Osteocyte (in vitro differentiated cells): ENCODE measurements at regions not wholly inside any gene's neighbourhood (a gene's known extent, or its start where the extent isn't known, plus 50 kb on each side); places are given as distances from the start of the nearest gene placed in this dataset.

ENCODE experiments used
- DNase-seq: peaks from one replicate; pipeline ENCODE4 v3.0.0; 2021; ENCODE audit warnings: mixed read lengths; ENCODE audit not compliant: unreplicated experiment; ENCODE audit errors: extremely low spot score
- H3K27ac Mint-ChIP-seq: one replicate; pipeline ENCODE4 v1.8.0; 2021; ENCODE audit warnings: mild to moderate bottlenecking, mixed read lengths; ENCODE audit not compliant: unreplicated experiment
- H3K27me3 Mint-ChIP-seq: one replicate; pipeline ENCODE4 v1.8.0; 2021; ENCODE audit warnings: mixed read lengths; ENCODE audit not compliant: unreplicated experiment
- H3K36me3 Mint-ChIP-seq: one replicate; pipeline ENCODE4 v1.8.0; 2021; ENCODE audit warnings: mixed read lengths; ENCODE audit not compliant: unreplicated experiment
- H3K4me1 Mint-ChIP-seq: one replicate; pipeline ENCODE4 v1.8.0; 2021; ENCODE audit warnings: mixed read lengths; ENCODE audit not compliant: unreplicated experiment
- H3K4me3 Mint-ChIP-seq: one replicate; pipeline ENCODE4 v1.8.0; 2021; ENCODE audit warnings: mild to moderate bottlenecking, moderate library complexity, mixed read lengths; ENCODE audit not compliant: unreplicated experiment
- H3K9me3 Mint-ChIP-seq: one replicate; pipeline ENCODE4 v1.8.0; 2021; ENCODE audit warnings: mixed read lengths; ENCODE audit not compliant: unreplicated experiment
- TF ChIP-seq, protein P1 (sequence below): fragments of 200-600 bp; sonication (generic); IDR thresholded peaks from 2 replicates; pipeline ENCODE4 v1.5.0; 2021; ENCODE audit warnings: antibody characterized with exemption, mild to moderate bottlenecking, moderate library complexity

GRCh38 chr4:66606215-66606614 lies 935.9 kb upstream of the EPHA5 start:
- H3K27ac Mint-ChIP-seq: peak overlapping the region; percentile 29
- peaks cover 46% of the 10 kb centered on the region for H3K4me1 Mint-ChIP-seq
- no peaks in the 10 kb centered on the region for H3K27me3 Mint-ChIP-seq
- peaks cover 2% of the 10 kb centered on the region for H3K36me3 Mint-ChIP-seq
- TF ChIP-seq, protein P1, sequence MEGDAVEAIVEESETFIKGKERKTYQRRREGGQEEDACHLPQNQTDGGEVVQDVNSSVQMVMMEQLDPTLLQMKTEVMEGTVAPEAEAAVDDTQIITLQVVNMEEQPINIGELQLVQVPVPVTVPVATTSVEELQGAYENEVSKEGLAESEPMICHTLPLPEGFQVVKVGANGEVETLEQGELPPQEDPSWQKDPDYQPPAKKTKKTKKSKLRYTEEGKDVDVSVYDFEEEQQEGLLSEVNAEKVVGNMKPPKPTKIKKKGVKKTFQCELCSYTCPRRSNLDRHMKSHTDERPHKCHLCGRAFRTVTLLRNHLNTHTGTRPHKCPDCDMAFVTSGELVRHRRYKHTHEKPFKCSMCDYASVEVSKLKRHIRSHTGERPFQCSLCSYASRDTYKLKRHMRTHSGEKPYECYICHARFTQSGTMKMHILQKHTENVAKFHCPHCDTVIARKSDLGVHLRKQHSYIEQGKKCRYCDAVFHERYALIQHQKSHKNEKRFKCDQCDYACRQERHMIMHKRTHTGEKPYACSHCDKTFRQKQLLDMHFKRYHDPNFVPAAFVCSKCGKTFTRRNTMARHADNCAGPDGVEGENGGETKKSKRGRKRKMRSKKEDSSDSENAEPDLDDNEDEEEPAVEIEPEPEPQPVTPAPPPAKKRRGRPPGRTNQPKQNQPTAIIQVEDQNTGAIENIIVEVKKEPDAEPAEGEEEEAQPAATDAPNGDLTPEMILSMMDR: no peak
- no peak for DNase-seq
- H3K9me3 Mint-ChIP-seq: peaks cover 6% of the 10 kb centered on the region
- H3K4me3 Mint-ChIP-seq: no peak overlapping the region

GRCh38 chr4:66604192-66604591 lies 933.9 kb upstream of the EPHA5 start:
- Mint-ChIP-seq H3K4me3 (no peak overlapping the region), H3K9me3 (peaks cover 6% of the 10 kb centered on the region), H3K27ac (peak overlapping the region; percentile 24), H3K36me3 (peaks cover 2% of the 10 kb centered on the region), H3K27me3 (no peaks in the 10 kb centered on the region), H3K4me1 (peaks cover 32% of the 10 kb centered on the region)
- no peak for DNase-seq
- TF ChIP-seq, protein P1: no peak

GRCh38 chr4:66602622-66603021 lies 932.3 kb upstream of the EPHA5 start:
- TF ChIP-seq, protein P1: no peak

DNA sequence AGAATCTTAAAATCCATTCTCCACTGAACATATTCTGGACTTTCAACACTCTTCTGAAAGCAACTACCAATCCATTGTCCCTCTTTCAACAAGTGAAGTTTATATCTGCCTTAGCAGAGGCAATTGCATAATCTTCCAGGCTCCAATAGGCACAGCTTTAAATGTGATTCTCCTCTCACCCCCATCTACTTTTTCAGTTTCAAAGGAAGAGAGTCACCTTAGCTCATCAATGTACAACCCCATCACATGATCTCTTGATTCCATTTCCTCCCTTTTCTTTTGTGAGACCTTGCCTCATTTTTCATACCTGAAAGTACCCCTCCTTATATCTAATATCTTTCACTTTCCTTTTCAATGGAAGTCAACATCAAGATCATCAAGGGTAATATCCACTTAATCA lies 921.7 kb upstream of the EPHA5 start:
- no peaks in the 10 kb centered on the region for H3K27me3 Mint-ChIP-seq
- H3K27ac Mint-ChIP-seq: no peak overlapping the region
- H3K4me1 Mint-ChIP-seq: peaks cover 20% of the 10 kb centered on the region
- H3K4me3 Mint-ChIP-seq: no peak overlapping the region
- TF ChIP-seq, protein P1: no peak
- peaks cover 16% of the 10 kb centered on the region for H3K9me3 Mint-ChIP-seq
- no peak for DNase-seq
- no peaks in the 10 kb centered on the region for H3K36me3 Mint-ChIP-seq

More at GRCh38 chr4:66602622-66603021, 932.3 kb upstream of the EPHA5 start:
- Mint-ChIP-seq H3K9me3 (peaks cover 16% of the 10 kb centered on the region), H3K4me3 (no peak overlapping the region), H3K4me1 (peaks cover 25% of the 10 kb centered on the region), H3K27me3 (no peaks in the 10 kb centered on the region), H3K36me3 (peaks cover 9% of the 10 kb centered on the region), H3K27ac (no peak overlapping the region)
- no peak for DNase-seq

DNA sequence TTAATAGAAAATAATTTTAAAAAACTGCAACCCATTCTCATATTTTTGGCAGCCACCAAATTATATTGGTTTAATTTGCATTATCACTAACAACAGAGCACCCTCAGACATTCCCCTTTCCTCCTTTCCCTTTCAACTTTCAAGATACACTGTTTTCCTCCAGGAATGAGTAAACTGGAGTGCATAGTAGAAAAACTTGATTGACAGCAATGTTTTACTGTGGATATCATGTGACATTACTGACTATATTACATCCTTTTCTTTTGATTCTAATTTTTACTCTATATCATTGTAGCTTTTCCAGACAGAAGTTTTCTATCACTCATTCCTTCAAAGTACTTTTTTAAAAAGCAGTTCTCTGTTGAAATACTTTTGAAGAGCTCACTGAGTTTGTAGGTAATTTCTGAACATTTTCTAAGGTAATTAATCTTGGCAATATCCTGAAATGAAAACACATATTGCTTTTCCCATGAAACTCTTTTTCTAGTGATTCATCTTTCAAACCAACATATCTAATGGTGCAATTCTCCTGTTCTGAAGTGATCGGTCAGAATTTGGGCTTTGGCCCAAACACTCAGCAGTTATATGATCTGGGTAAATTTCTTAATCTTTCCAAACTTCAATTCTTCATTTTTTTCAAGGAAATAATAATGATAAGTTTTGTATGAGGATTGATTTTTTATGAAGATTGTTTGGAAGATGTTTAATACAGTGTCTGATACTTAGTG lies 920.4 kb upstream of the EPHA5 start:
- H3K4me1 Mint-ChIP-seq: peaks cover 23% of the 10 kb centered on the region
- no peaks in the 10 kb centered on the region for H3K36me3 Mint-ChIP-seq
- peaks cover 16% of the 10 kb centered on the region for H3K9me3 Mint-ChIP-seq
- no peak overlapping the region for H3K4me3 Mint-ChIP-seq
- DNase-seq: no peak
- peak overlapping the region; percentile 73 for H3K27ac Mint-ChIP-seq
- TF ChIP-seq, protein P1: no peak
- no peaks in the 10 kb centered on the region for H3K27me3 Mint-ChIP-seq
